GM12878 (cell line): ENCODE measurements at regions not wholly inside any gene's neighbourhood (a gene's known extent, or its start where the extent isn't known, plus 50 kb on each side); places are given as distances from the start of the nearest gene placed in this dataset.

Source experiments
- BCLAF1 ChIP-seq: fragments of 450-650 bp; IDR thresholded peaks from 2 replicates; pipeline ENCODE4 v1.6.1; 2017; ENCODE audit warnings: antibody characterized with exemption, mild to moderate bottlenecking, moderate library complexity
- FOS ChIP-seq: IDR thresholded peaks from 3 replicates; pipeline ENCODE4 v1.6.1; 2011; ENCODE audit warnings: borderline replicate concordance; ENCODE audit not compliant: insufficient read length; ENCODE audit errors: extremely low read depth
- HSF1 ChIP-seq: fragments of 150-350 bp; IDR thresholded peaks from 2 replicates; pipeline ENCODE4 v1.6.1; 2014; ENCODE audit warnings: mild to moderate bottlenecking, low read depth, low read length
- ZBTB40 ChIP-seq: fragments of 450-650 bp; IDR thresholded peaks from 2 replicates; pipeline ENCODE4 v1.6.1; 2016; ENCODE audit warnings: mild to moderate bottlenecking, moderate library complexity, borderline replicate concordance

- no peak for TF ChIP-seq ZBTB40
- TF ChIP-seq FOS = no peak
- no peak for TF ChIP-seq BCLAF1
- TF ChIP-seq HSF1 = no peak
These were observed 52.6 kb upstream of the SOD3 start (continued) for GRCh38 chr4:24742773-24743172.
